Activated T-cell treated with anti-CD3 and anti-CD28 coated beads, Interleukin-2, amount 50 U/mL, for 4 hours (primary cell): ENCODE measurements at regions not wholly inside any gene's neighbourhood (a gene's known extent, or its start where the extent isn't known, plus 50 kb on each side); places are given as distances from the start of the nearest gene placed in this dataset.

Source experiments
- ATAC-seq, 2 donors: fragments of 200-7000 bp; cut with Tn5 transposase; one replicate each; pipeline ENCODE4 v1.10.0; 2021
- DNase-seq: peaks from one replicate; pipeline ENCODE4 v3.0.0-alpha.2; 2020
- H3K27me3 Mint-ChIP-seq: one replicate; pipeline ENCODE4 v1.8.0; 2021; ENCODE audit warnings: low read depth, mixed read lengths
- H3K36me3 Mint-ChIP-seq: one replicate; pipeline ENCODE4 v1.8.0; 2022; ENCODE audit warnings: mixed read lengths; ENCODE audit not compliant: insufficient read depth
- H3K4me1 Mint-ChIP-seq: one replicate; pipeline ENCODE4 v1.8.0; 2021; ENCODE audit warnings: low read depth, mixed read lengths
- H3K4me3 Mint-ChIP-seq: one replicate; pipeline ENCODE4 v1.8.0; 2021; ENCODE audit warnings: mild to moderate bottlenecking, moderate library complexity, mixed read lengths
- H3K9me3 Mint-ChIP-seq: one replicate; pipeline ENCODE4 v1.8.0; 2021; ENCODE audit warnings: mixed read lengths

DNA sequence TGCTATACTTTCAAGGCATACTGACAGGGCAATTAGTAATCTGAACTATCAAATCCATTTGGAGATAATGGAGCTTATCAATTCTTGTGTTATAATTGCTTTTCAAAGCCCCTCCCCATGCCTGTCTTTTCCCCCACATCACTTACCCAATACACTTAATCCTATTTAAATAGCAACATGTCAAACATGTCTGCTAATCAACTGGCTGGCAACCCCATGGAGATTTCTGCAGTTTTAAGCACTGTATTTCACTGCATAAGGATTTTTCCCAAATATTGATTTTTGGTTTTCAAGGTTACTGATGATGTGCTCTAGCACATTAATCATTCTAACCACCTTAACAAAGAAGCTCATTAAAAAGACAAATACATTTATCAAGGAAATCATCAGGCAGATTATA lies 800.3 kb downstream of the PLA2G4A start:
- Mint-ChIP-seq H3K27me3 (no peaks in the 10 kb centered on the region), H3K36me3 (no peaks in the 10 kb centered on the region), H3K4me3 (no peak overlapping the region), H3K9me3 (peaks cover 9% of the 10 kb centered on the region), H3K4me1 (no peaks in the 10 kb centered on the region)
- DNase-seq: no peak
- no peak for ATAC-seq

DNA sequence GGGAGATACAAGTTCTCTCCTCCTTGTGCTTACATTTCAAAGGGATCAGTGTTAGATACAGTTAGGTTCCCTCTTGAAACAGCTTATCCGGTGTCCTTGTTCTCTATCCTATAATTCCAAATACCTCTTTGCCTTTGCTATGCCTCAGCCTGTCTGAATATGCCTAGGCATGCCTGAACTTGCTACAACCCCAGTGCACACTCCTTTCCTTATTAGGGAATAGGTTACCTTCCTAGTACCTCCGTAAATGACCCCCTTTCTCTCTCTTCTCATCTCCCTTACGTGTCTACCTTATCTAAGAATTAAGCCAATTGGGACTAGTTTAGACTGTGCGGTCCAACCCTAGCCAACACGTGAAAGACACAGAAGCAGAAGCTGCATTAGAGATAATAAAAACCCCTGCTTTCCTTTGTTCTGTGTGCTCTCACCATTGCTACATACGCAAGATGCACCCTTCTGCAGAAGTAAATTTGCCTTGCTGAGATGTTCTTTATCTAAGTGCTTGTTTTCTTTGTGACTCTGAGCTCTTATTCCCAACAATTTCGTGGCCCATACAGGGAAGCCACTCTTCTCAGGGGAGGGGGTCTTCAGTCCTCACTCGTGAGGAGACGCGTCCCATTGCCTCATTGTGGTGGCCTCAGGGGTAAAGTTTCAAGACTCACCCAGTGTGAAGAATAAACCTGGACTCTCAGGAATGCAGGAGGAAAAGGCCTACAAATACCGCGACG lies 802.1 kb downstream of the PLA2G4A start:
- Mint-ChIP-seq H3K4me1 (no peaks in the 10 kb centered on the region), H3K9me3 (peaks cover 14% of the 10 kb centered on the region), H3K27me3 (no peaks in the 10 kb centered on the region), H3K36me3 (no peaks in the 10 kb centered on the region), H3K4me3 (no peak overlapping the region)
- ATAC-seq: no peak
- DNase-seq: no peak

DNA sequence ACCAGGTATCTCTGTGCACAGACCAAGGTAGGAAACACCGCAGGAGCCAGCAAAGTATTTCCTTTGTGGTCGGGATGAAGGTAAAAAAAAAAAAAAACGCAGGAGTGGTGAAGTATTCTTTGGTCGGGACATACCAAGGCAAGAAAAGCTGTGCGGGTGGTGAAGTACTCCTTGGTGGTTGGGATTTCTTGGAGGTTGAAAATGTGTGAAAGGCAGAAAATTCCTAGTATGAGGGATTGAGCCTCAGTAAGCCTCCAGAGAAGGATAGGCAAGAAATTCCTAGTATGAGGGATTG lies 802.6 kb downstream of the PLA2G4A start:
- no peak overlapping the region for H3K4me3 Mint-ChIP-seq
- ATAC-seq (no peak), DNase-seq (no peak)
- no peaks in the 10 kb centered on the region for H3K4me1 Mint-ChIP-seq
- no peaks in the 10 kb centered on the region for H3K27me3 Mint-ChIP-seq
- H3K9me3 Mint-ChIP-seq: peaks cover 15% of the 10 kb centered on the region
- no peaks in the 10 kb centered on the region for H3K36me3 Mint-ChIP-seq

DNA sequence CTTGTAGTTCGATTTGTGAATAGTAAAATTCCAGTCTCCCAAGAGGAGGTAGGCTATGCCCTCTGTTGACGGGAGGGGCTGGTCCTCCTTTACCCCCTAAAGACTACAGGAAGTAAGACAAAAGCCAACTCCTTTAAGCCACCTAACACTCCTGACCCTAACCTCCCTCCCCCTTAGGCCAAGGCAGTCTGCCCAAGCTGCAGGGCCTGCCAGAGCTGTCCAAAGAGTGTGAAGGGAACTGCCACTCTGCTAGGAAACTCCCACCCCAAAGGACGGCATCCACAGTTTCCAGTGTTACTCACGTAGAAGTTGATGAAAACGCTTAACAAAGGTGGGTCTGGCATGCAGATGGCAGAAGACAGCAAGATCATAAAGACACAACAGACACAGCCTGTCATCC lies 803.2 kb downstream of the PLA2G4A start:
- Mint-ChIP-seq H3K4me3 (no peak overlapping the region), H3K9me3 (peaks cover 20% of the 10 kb centered on the region), H3K4me1 (no peaks in the 10 kb centered on the region), H3K27me3 (no peaks in the 10 kb centered on the region), H3K36me3 (no peaks in the 10 kb centered on the region)
- ATAC-seq: no peak
- DNase-seq: no peak

DNA sequence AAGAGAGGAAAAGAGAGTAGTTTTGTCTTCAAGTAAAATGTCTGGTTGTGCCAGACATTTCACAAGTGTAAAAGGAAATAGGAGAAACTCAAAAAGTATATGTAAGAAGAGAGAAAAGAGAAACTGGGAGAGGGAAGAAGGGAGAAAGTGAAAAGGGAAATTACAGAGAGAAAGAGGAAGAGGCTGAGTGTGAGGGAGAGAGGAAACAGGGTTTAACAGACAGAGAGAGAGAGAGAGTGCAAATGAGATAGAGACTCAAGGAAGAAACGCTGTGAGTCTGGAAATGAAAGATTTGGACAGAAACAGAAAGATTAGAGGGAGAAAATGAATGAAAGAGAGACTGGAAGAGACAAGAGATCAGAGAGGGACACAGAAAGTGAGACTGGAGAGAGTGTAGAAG lies 806.2 kb downstream of the PLA2G4A start:
- Mint-ChIP-seq H3K4me3 (no peak overlapping the region), H3K36me3 (no peaks in the 10 kb centered on the region), H3K4me1 (no peaks in the 10 kb centered on the region), H3K27me3 (no peaks in the 10 kb centered on the region), H3K9me3 (peaks cover 30% of the 10 kb centered on the region)
- ATAC-seq (no peak), DNase-seq (no peak)

DNA sequence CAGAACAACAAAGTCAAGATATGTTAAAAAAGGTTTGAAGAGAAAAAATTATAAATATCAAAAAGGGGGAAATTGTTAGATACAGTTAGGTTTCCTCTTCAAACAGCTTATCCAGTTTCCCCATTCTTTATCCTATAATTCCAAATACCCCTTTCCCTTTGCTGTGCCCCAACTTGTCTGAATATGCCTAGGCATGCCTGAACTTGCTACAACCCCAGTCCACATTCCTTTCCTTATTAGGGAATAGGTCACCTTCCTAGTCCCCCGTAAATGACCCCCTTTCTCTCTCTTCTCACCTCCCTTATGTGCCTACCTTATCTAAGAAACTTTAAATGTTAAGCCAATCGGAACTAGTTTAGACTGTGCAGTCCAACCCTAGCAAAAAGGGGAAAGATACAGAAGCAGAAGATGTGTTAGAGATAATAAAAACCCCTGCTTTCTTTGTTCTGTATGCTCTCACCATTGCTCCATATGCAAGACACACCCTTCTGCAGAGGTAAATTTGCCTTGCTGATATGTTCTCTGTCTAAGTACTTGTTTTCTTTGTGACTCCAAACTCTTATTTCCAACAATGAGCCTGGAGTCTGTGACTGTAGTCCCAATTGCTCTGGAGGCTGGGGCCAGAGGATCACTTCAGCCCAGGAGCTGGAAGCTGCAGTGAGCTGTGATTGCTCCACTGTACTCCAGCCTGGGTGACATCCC lies 810.1 kb downstream of the PLA2G4A start:
- Mint-ChIP-seq H3K36me3 (no peaks in the 10 kb centered on the region), H3K4me1 (no peaks in the 10 kb centered on the region), H3K27me3 (no peaks in the 10 kb centered on the region), H3K9me3 (peaks cover 22% of the 10 kb centered on the region), H3K4me3 (no peak overlapping the region)
- no peak for ATAC-seq
- no peak for DNase-seq

DNA sequence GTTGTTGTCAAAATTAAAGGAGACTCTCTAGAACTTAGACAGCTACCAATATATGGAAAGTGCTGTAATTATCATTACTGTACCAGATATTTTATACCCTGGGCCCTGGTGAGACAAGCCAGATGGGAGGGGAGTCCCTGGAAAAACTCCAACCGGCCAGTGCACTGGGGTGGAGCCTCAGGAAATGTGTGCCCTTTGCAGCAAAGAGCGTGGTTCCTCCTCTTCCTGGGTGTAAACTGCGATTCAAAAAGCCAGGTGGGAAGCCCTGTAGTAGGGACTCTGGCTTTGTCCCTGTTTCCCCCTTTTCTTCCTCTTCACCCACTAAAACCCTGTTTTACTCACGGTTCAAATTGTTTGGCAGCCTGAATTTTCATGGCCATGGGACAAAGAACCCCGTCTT lies 812.3 kb downstream of the PLA2G4A start:
- DNase-seq (no peak), ATAC-seq (no peak)
- Mint-ChIP-seq H3K9me3 (peaks cover 18% of the 10 kb centered on the region), H3K36me3 (no peaks in the 10 kb centered on the region), H3K4me1 (no peaks in the 10 kb centered on the region), H3K27me3 (no peaks in the 10 kb centered on the region), H3K4me3 (no peak overlapping the region)

DNA sequence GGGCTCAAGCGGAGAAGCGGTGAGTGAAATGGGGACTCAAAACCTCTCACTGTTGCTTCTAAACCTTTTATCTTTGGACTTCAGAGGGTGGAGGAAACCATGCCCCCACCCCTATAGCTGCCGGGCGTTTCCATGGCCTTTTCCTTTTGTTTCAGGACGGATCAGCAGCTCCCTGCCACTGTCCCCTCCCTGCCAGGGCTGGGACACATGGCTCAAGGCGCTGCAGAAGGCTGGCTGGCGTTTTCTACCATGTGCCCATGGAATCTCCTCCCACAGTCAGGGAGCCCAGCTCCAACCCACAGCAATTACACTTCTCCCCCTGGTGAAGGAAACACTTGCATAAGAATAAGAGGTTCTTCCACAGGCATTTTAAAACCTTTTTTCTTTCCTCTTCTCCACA lies 812.7 kb downstream of the PLA2G4A start:
- Mint-ChIP-seq H3K27me3 (no peaks in the 10 kb centered on the region), H3K9me3 (peaks cover 15% of the 10 kb centered on the region), H3K36me3 (no peaks in the 10 kb centered on the region), H3K4me1 (no peaks in the 10 kb centered on the region), H3K4me3 (no peak overlapping the region)
- DNase-seq: no peak
- ATAC-seq: no peak

DNA sequence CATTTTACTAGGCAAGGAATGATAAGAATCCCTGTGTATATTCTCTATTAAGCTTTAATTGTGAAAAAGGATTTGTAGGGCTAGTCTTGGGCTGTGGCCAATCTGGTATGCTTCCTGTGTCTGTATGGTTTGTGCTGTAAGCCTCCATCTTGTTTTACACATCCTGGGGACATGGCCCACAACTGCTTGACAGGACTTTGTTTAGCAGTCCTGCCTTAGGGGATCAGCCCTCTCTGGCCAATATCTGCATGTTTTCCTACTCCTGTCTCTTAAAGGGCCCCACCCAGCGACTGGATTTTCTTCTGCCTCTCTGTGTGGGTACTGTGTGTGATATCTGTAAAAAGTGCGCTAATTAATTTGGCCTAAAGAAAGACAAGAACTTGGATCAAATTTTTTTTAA lies 813.2 kb downstream of the PLA2G4A start:
- no peak for DNase-seq
- Mint-ChIP-seq H3K9me3 (peaks cover 12% of the 10 kb centered on the region), H3K27me3 (no peaks in the 10 kb centered on the region), H3K4me3 (no peak overlapping the region), H3K4me1 (no peaks in the 10 kb centered on the region), H3K36me3 (no peaks in the 10 kb centered on the region)
- ATAC-seq: no peak

DNA sequence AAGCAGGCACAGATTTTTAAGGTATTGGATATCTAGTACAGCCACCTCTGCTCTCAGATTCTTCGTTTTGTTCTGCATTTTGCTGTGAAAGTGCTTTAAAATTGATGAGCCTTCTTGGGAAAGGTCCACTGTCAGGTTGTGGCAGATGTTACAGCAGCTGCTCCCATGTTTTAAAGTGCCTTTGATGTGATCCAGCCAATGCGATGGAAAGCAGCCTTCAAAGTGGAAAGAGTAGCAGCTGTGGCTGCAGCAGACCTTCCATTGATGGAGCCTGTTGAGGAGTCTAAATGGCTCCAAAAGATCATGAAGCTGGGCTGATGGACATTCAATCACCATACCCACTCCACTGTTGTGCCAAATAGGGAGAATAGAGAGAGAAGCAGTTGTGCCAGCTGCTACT lies 816.9 kb downstream of the PLA2G4A start:
- ATAC-seq (no peak), DNase-seq (no peak)
- Mint-ChIP-seq H3K4me3 (no peak overlapping the region), H3K9me3 (no peaks in the 10 kb centered on the region), H3K36me3 (no peaks in the 10 kb centered on the region), H3K4me1 (no peaks in the 10 kb centered on the region), H3K27me3 (no peaks in the 10 kb centered on the region)

DNA sequence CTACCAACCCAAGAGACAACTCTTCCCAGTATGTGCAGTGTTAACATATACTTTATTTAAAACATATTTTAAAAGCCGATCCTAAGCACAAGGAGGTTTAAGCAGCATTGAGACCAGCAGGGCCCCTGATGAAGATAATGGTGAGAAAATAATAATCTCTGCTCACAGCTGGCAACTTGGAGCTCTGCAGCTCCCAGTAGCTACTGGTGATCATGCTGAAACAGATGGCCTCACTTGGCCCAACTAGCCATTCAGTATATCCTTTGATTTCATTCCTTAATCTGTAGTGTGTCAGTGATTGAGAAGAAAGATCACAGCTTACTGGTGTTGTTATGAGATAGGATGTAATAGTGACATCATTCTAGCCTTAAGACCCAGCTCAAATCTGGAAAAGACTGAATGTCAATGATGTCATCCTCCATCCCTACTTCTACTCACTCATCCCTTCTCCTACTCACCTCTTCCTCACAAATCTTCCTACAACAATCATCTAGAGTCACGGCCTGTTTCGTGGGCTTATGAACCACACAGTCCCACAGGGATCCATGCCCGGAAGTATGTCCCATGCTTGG lies 817.9 kb downstream of the PLA2G4A start:
- H3K9me3 Mint-ChIP-seq: no peaks in the 10 kb centered on the region
- no peaks in the 10 kb centered on the region for H3K27me3 Mint-ChIP-seq
- H3K4me1 Mint-ChIP-seq: no peaks in the 10 kb centered on the region
- DNase-seq (no peak), ATAC-seq (no peak)
- no peaks in the 10 kb centered on the region for H3K36me3 Mint-ChIP-seq
- no peak overlapping the region for H3K4me3 Mint-ChIP-seq

DNA sequence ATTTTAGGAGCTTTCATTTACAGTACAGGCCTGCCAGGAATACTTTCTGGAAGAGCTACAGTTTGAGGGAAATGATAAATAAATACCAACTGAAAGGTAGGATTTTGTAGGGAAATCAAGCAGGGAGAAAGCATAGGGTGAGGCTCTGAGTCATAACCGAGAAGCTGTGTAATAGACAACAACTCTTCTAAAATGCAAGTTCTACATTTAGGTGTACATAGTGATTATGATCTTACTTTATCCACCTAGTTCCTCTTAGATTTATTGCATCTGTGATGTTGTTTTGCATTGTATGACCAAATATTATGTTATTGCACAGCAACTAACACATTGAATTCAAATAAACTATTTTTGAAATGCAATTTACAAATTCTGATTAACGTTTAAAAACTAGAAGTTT lies 819.3 kb downstream of the PLA2G4A start:
- DNase-seq (no peak), ATAC-seq (no peak)
- Mint-ChIP-seq H3K9me3 (no peaks in the 10 kb centered on the region), H3K4me3 (no peak overlapping the region), H3K4me1 (no peaks in the 10 kb centered on the region), H3K36me3 (no peaks in the 10 kb centered on the region), H3K27me3 (no peaks in the 10 kb centered on the region)

DNA sequence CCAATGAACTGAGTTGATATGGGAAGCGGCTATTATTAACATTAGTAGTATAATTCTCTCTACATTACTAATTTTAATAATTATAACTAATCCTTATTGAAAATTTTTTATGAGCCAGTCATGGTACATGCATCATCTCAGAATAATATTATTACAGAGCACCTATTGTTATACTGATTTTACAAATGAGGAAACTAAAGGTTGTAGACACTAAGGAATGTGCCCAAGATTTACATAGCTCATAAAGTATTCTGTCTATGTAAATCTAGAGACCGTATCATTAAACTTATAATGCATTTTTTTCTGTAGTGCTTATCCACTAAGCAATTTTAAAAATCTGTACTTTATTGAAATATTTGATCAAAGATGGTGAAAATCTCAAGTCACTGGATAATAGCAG lies 825.9 kb downstream of the PLA2G4A start:
- Mint-ChIP-seq H3K4me1 (no peaks in the 10 kb centered on the region), H3K36me3 (no peaks in the 10 kb centered on the region), H3K27me3 (no peaks in the 10 kb centered on the region), H3K4me3 (no peak overlapping the region), H3K9me3 (no peaks in the 10 kb centered on the region)
- no peak for DNase-seq
- ATAC-seq: no peak

DNA sequence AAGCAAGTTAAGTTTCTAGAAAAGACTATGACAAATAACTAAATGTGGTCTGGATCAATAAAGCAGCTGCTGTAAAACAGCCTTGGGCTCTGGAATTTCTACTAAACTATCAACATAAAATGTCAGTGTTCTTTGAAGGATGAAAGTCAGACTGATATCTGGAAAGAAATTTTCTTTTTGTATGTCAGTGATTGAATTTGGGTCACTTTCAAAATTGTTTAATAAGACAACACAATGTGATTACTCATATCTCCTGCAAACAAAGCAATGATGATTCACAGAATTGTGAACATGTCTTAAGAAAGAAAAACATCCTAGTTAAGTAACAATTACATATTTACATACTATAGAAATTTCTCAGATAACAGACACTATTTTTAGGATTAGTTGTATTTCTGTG lies 826.4 kb downstream of the PLA2G4A start:
- no peaks in the 10 kb centered on the region for H3K4me1 Mint-ChIP-seq
- peaks cover 2% of the 10 kb centered on the region for H3K9me3 Mint-ChIP-seq
- H3K36me3 Mint-ChIP-seq: no peaks in the 10 kb centered on the region
- ATAC-seq (no peak), DNase-seq (no peak)
- H3K27me3 Mint-ChIP-seq: no peaks in the 10 kb centered on the region
- no peak overlapping the region for H3K4me3 Mint-ChIP-seq

DNA sequence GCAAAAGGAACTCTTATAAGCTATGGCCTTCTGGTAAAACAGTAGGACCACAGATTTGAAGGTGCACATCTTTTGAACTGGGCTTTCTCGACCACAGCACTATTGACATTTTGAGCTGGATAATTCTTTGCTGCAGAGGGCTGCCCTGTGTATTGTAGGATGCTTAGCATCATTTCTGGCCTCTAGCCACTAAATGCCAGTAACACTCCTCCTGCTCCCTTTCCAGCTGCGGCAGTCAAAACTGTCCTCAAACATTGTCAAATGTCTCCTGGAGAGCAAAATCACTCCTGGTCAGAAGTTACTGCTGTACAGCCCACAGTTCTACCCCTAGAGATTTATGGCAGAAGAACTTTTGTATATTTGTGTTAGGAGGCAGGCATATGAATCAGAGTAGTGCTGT lies 836.7 kb downstream of the PLA2G4A start:
- no peaks in the 10 kb centered on the region for H3K4me1 Mint-ChIP-seq
- no peak overlapping the region for H3K4me3 Mint-ChIP-seq

More for the DNA sequence above, 836.7 kb downstream of the PLA2G4A start:
- H3K27me3 Mint-ChIP-seq: no peaks in the 10 kb centered on the region
- H3K36me3 Mint-ChIP-seq: no peaks in the 10 kb centered on the region
- no peaks in the 10 kb centered on the region for H3K9me3 Mint-ChIP-seq
- DNase-seq (no peak), ATAC-seq (no peak)
